Lower leg skin (tissue), 3 donors: ENCODE measurements at regions not wholly inside any gene's neighbourhood (a gene's known extent, or its start where the extent isn't known, plus 50 kb on each side); places are given as distances from the start of the nearest gene placed in this dataset.

Source experiments
- POLR2A ChIP-seq, 2 donors: fragments of 450-650 bp; IDR thresholded peaks; one replicate each; pipeline ENCODE4 v1.6.1; 2016 to 2017; ENCODE audit warnings: antibody characterized with exemption in 2 of 2, mild to moderate bottlenecking in 1 of 2, moderate library complexity in 1 of 2
- TF ChIP-seq, protein P1 (sequence below), 3 donors: fragments of 450-650 bp; IDR thresholded peaks; one replicate each; pipeline ENCODE4 v1.5.1; 2016; ENCODE audit warnings: antibody characterized with exemption in 3 of 3, mild to moderate bottlenecking in 3 of 3, moderate library complexity in 2 of 3

DNA sequence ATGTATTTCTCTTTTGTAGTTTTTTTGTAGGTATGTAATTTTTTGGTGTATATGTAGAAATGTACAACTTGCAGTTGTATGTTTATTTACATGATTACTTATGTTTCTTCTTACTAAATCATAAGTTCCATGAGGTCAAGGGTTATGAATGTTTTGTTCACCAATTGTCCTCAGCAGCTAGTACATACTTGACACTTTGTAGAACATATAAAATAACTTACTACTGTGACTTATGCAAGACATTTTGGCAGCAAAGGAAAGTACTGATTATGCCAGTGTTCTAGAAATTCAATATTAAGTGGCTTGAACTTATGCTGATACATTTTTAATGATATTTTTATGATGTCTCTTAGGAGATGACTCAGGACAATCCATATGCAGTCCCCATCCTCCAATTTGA lies 209.6 kb downstream of the DKK1 start:
- TF ChIP-seq POLR2A (IDR thresholded peaks at IDR 0.05) = no peak
- TF ChIP-seq, protein P1, sequence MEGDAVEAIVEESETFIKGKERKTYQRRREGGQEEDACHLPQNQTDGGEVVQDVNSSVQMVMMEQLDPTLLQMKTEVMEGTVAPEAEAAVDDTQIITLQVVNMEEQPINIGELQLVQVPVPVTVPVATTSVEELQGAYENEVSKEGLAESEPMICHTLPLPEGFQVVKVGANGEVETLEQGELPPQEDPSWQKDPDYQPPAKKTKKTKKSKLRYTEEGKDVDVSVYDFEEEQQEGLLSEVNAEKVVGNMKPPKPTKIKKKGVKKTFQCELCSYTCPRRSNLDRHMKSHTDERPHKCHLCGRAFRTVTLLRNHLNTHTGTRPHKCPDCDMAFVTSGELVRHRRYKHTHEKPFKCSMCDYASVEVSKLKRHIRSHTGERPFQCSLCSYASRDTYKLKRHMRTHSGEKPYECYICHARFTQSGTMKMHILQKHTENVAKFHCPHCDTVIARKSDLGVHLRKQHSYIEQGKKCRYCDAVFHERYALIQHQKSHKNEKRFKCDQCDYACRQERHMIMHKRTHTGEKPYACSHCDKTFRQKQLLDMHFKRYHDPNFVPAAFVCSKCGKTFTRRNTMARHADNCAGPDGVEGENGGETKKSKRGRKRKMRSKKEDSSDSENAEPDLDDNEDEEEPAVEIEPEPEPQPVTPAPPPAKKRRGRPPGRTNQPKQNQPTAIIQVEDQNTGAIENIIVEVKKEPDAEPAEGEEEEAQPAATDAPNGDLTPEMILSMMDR (IDR thresholded peaks at IDR 0.05) = no peak
